GM23248 (cell line): ENCODE measurements at regions not wholly inside any gene's neighbourhood (a gene's known extent, or its start where the extent isn't known, plus 50 kb on each side); places are given as distances from the start of the nearest gene placed in this dataset.

ENCODE experiments used
- DNase-seq: peaks from one replicate; pipeline ENCODE4 v3.0.0-alpha.2; 2015
- H2AFZ ChIP-seq: fragments of 200-600 bp; sonication (generic); 2 replicates; pipeline ENCODE4 v1.6.1; 2016; ENCODE audit warnings: antibody characterized with exemption
- H3F3A ChIP-seq: fragments of 200-600 bp; sonication (generic); 2 replicates; pipeline ENCODE4 v1.6.1; 2016; ENCODE audit warnings: mild to moderate bottlenecking, antibody characterized with exemption, mixed run types; ENCODE audit not compliant: insufficient read depth
- H3K27ac ChIP-seq: fragments of 200-600 bp; sonication (generic); 2 replicates; pipeline ENCODE4 v1.5.1; 2016; ENCODE audit warnings: mild to moderate bottlenecking
- H3K27me3 ChIP-seq: fragments of 200-600 bp; sonication (generic); replicated peaks from 2 replicates; pipeline ENCODE4 v1.6.1; 2016; ENCODE audit warnings: mild to moderate bottlenecking; ENCODE audit not compliant: insufficient read depth
- H3K36me3 ChIP-seq: fragments of 200-600 bp; sonication (generic); 2 replicates; pipeline ENCODE4 v1.6.1; 2016; ENCODE audit warnings: low read depth, mild to moderate bottlenecking
- H3K4me1 ChIP-seq: fragments of 200-600 bp; sonication (generic); 2 replicates; pipeline ENCODE4 v1.6.1; 2016; ENCODE audit warnings: mild to moderate bottlenecking; ENCODE audit not compliant: insufficient read depth
- H3K4me2 ChIP-seq: fragments of 200-600 bp; sonication (generic); one replicate; pipeline ENCODE4 v1.6.1; 2016; ENCODE audit warnings: mild to moderate bottlenecking; ENCODE audit not compliant: unreplicated experiment
- H3K4me3 ChIP-seq: fragments of 200-600 bp; sonication (generic); 2 replicates; pipeline ENCODE4 v1.5.1; 2016; ENCODE audit warnings: mild to moderate bottlenecking
- H3K79me2 ChIP-seq: fragments of 200-600 bp; sonication (generic); 2 replicates; pipeline ENCODE4 v1.6.1; 2016; ENCODE audit warnings: mild to moderate bottlenecking; ENCODE audit not compliant: insufficient read depth
- H3K9ac ChIP-seq: fragments of 200-600 bp; sonication (generic); 2 replicates; pipeline ENCODE4 v1.6.1; 2016; ENCODE audit warnings: mild to moderate bottlenecking
- H3K9me2 ChIP-seq: fragments of 200-600 bp; sonication (generic); 2 replicates; pipeline ENCODE4 v1.6.1; 2016; ENCODE audit warnings: mixed run types, mild to moderate bottlenecking, moderate library complexity; ENCODE audit not compliant: insufficient read depth
- H3K9me3 ChIP-seq: fragments of 200-600 bp; sonication (generic); one replicate; pipeline ENCODE4 v1.6.1; 2017; ENCODE audit warnings: low read depth
- H4K20me1 ChIP-seq: fragments of 200-600 bp; sonication (generic); 2 replicates; pipeline ENCODE4 v1.6.0; 2016; ENCODE audit not compliant: insufficient read depth
- EZH2 ChIP-seq: fragments of 200-600 bp; sonication (generic); IDR thresholded peaks from 2 replicates; pipeline ENCODE4 v1.6.1; 2018; ENCODE audit warnings: antibody characterized with exemption, mild to moderate bottlenecking; ENCODE audit not compliant: insufficient read depth, poor library complexity, severe bottlenecking
- EZH2phosphoT487 ChIP-seq: fragments of 200-600 bp; sonication (generic); IDR thresholded peaks from 2 replicates; pipeline ENCODE4 v1.6.1; 2018; ENCODE audit warnings: antibody characterized with exemption, moderate library complexity, mild to moderate bottlenecking, low read depth; ENCODE audit not compliant: insufficient read depth
- WGBS, 2 experiments: methylation state at CpG; one replicate each; pipeline ENCODE4 v1.1.6; 2015 to 2017; ENCODE audit warnings: low lambda C conversion rate in 2 of 2, low coverage in 1 of 2; ENCODE audit errors: missing lambda C conversion rate in 2 of 2; 5-methylcytosine and 5-hydroxymethylcytosine counted together
- in situ Hi-C: fragments of 300-500 bp; cut with MboI; formaldehyde crosslinking; loops from 2 replicates; pipeline ENCODE4 v1.15.0; 2020

- H2AFZ ChIP-seq = no peak overlapping the region
- no peaks in the 10 kb centered on the region for H3F3A ChIP-seq
- H3K4me1 ChIP-seq = 0 out of 2 replicates have a peak, but pooled peaks cover 4% of the 10 kb centered on the region
- H3K9me2 ChIP-seq = no peaks in the 10 kb centered on the region
- no peaks in the 10 kb centered on the region for H3K9me3 ChIP-seq
- no peak for DNase-seq
- TF ChIP-seq EZH2phosphoT487 = no peak
- TF ChIP-seq EZH2 = no peak
- no peaks in the 10 kb centered on the region for H4K20me1 ChIP-seq
- H3K36me3 ChIP-seq = no peaks in the 10 kb centered on the region
- no peak overlapping the region for H3K27ac ChIP-seq
- H3K27me3 ChIP-seq = no peaks in the 10 kb centered on the region
- no peak overlapping the region for H3K9ac ChIP-seq
- H3K79me2 ChIP-seq = no peaks in the 10 kb centered on the region
- no peak overlapping the region for H3K4me2 ChIP-seq
- no peak overlapping the region for H3K4me3 ChIP-seq
- in situ Hi-C loops = loop anchor here (10.0 to 25.0 kb wide), 3 partner anchors 187 to 765 kb away; no protein-coding TSS in a partner anchor
Measured at GRCh38 chr9:18250053-18250452, 223.9 kb upstream of the ADAMTSL1 start.

GRCh38 chr9:18253950-18254349, 220.0 kb upstream of the ADAMTSL1 start:
- WGBS, 2 experiments = 76 to 81% methylated on average over 9 of the region's 9 CpGs
- Histone ChIP-seq H3K4me2 (no peak overlapping the region), H3K4me1 (peaks cover 20% of the 10 kb centered on the region), H3K27ac (no peak overlapping the region), H3K36me3 (no peaks in the 10 kb centered on the region), H3K27me3 (no peaks in the 10 kb centered on the region), H3K4me3 (no peak overlapping the region), H3K79me2 (no peaks in the 10 kb centered on the region), H3F3A (no peaks in the 10 kb centered on the region; the same call in none of the 2 replicates), H2AFZ (no peak overlapping the region), H3K9ac (no peak overlapping the region), H3K9me2 (no peaks in the 10 kb centered on the region), H3K9me3 (no peaks in the 10 kb centered on the region), H4K20me1 (no peaks in the 10 kb centered on the region)
- no peak for DNase-seq
- no peak for TF ChIP-seq EZH2
- no peak for TF ChIP-seq EZH2phosphoT487
- in situ Hi-C loops = loop anchor here (10.0 to 25.0 kb wide), 3 partner anchors 183 to 761 kb away; no protein-coding TSS in a partner anchor

- Histone ChIP-seq H3K9ac (peak overlapping the region; percentile 9; the same call in 1 of the 2 replicates), H4K20me1 (no peaks in the 10 kb centered on the region), H2AFZ (peak overlapping the region; percentile 19; the same call in 1 of the 2 replicates), H3K27me3 (no peaks in the 10 kb centered on the region), H3K4me1 (peaks cover 17% of the 10 kb centered on the region), H3K9me3 (no peaks in the 10 kb centered on the region), H3K79me2 (no peaks in the 10 kb centered on the region), H3F3A (no peaks in the 10 kb centered on the region; the same call in none of the 2 replicates), H3K9me2 (no peaks in the 10 kb centered on the region), H3K4me2 (peak overlapping the region; percentile 36), H3K36me3 (no peaks in the 10 kb centered on the region), H3K27ac (peak overlapping the region; percentile 8; the same call in 1 of the 2 replicates), H3K4me3 (no peak overlapping the region)
- DNase-seq = peak; percentile 89
- 0 to 2% methylated on average over 9 of the region's 9 CpGs for WGBS, 2 experiments
- in situ Hi-C loops = loop anchor here (10.0 to 25.0 kb wide), 3 partner anchors 182 to 760 kb away; no protein-coding TSS in a partner anchor
- TF ChIP-seq EZH2 = no peak
- no peak for TF ChIP-seq EZH2phosphoT487
Measured at GRCh38 chr9:18255158-18255629, 218.8 kb upstream of the ADAMTSL1 start.

GRCh38 chr9:18255747-18256146, 218.2 kb upstream of the ADAMTSL1 start:
- H2AFZ ChIP-seq = peak overlapping the region; percentile 19; the same call in 1 of the 2 replicates
- peak overlapping the region; percentile 8; the same call in 1 of the 2 replicates for H3K27ac ChIP-seq
- no peaks in the 10 kb centered on the region for H3K9me2 ChIP-seq
- DNase-seq = peak; percentile 47
- H4K20me1 ChIP-seq = no peaks in the 10 kb centered on the region
- peaks cover 16% of the 10 kb centered on the region for H3K4me1 ChIP-seq
- H3K4me3 ChIP-seq = no peak overlapping the region
- H3K27me3 ChIP-seq = no peaks in the 10 kb centered on the region
- no peaks in the 10 kb centered on the region; the same call in none of the 2 replicates for H3F3A ChIP-seq
- H3K9me3 ChIP-seq = no peaks in the 10 kb centered on the region
- no peaks in the 10 kb centered on the region for H3K79me2 ChIP-seq
- WGBS, 2 experiments = 47 to 55% methylated on average over 4 of the region's 4 CpGs
- peak overlapping the region; percentile 9; the same call in 1 of the 2 replicates for H3K9ac ChIP-seq
- peak overlapping the region; percentile 36 for H3K4me2 ChIP-seq
- in situ Hi-C loops = loop anchor here (10.0 to 25.0 kb wide), 3 partner anchors 182 to 759 kb away; no protein-coding TSS in a partner anchor
- H3K36me3 ChIP-seq = no peaks in the 10 kb centered on the region
- TF ChIP-seq EZH2 = no peak
